Thoracic aorta (tissue), 2 donors: ENCODE measurements at regions not wholly inside any gene's neighbourhood (a gene's known extent, or its start where the extent isn't known, plus 50 kb on each side); places are given as distances from the start of the nearest gene placed in this dataset.

Source experiments
- ATAC-seq: fragments of 150-250 bp; one replicate; pipeline ENCODE4 v1.8.0; 2017; ENCODE audit warnings: low read depth; ENCODE audit not compliant: insufficient number of reproducible peaks, low FRiP score
- DNase-seq: peaks from one replicate; pipeline ENCODE4 v3.0.0-alpha.2; 2020; ENCODE audit warnings: low spot score
- H3K27ac ChIP-seq, 2 donors: fragments of 200-600 bp; sonication (generic); 1 replicate in 1 of 2; 2 replicates in 1 of 2; pipeline ENCODE4 v1.5.1; 2016; ENCODE audit warnings: mild to moderate bottlenecking in 2 of 2, moderate library complexity in 2 of 2
- H3K27me3 ChIP-seq: fragments of 200-600 bp; sonication (generic); replicated peaks from 2 replicates; pipeline ENCODE4 v1.6.0; 2016; ENCODE audit warnings: mild to moderate bottlenecking; ENCODE audit not compliant: insufficient read depth
- H3K36me3 ChIP-seq: fragments of 200-600 bp; sonication (generic); one replicate; pipeline ENCODE4 v1.5.1; 2016
- H3K4me1 ChIP-seq, 2 donors: fragments of 200-600 bp; sonication (generic); 1 replicate in 1 of 2; 2 replicates in 1 of 2; pipeline versions ENCODE4 v1.5.1 to v1.6.0; 2016; ENCODE audit warnings: low read depth in 2 of 2, mild to moderate bottlenecking in 1 of 2; ENCODE audit not compliant: control insufficient read depth in 1 of 2
- H3K4me3 ChIP-seq: fragments of 200-600 bp; sonication (generic); 2 replicates; pipeline ENCODE4 v1.5.1; 2016; ENCODE audit warnings: mild to moderate bottlenecking
- H3K9me3 ChIP-seq: fragments of 200-600 bp; sonication (generic); 2 replicates; pipeline ENCODE4 v1.5.1; 2016
- TF ChIP-seq, protein P1 (sequence below): fragments of 200-600 bp; sonication (generic); IDR thresholded peaks from one replicate; pipeline ENCODE4 v1.5.1; 2019; ENCODE audit warnings: antibody characterized with exemption

DNA sequence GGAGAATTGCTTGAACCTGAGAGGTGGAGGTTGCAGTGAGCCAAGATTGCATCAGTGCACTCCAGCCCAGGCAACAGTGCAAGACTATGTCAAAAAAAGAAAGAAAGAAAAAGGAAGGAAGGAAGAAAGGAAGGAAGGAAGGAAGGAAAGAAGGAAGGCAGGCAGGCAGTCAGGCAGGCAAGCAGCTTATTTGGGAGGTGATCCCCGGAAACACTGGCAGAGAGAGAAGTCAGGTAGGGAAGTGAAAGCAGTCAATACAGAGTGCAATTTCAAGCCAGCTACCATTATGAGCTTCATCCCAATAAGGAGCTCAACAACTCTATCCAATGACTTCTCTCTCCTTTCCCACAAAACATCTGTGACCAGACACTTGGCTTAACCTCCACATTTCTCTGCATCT lies 83.0 kb upstream of the TBC1D3K start:
- DNase-seq (no peak), ATAC-seq (no peak)
- Histone ChIP-seq H3K36me3 (no peaks in the 10 kb centered on the region), H3K4me3 (no peak overlapping the region), H3K27ac (no peak overlapping the region), H3K9me3 (no peaks in the 10 kb centered on the region), H3K27me3 (no peaks in the 10 kb centered on the region), H3K4me1 (no peaks in the 10 kb centered on the region)
- TF ChIP-seq, protein P1, sequence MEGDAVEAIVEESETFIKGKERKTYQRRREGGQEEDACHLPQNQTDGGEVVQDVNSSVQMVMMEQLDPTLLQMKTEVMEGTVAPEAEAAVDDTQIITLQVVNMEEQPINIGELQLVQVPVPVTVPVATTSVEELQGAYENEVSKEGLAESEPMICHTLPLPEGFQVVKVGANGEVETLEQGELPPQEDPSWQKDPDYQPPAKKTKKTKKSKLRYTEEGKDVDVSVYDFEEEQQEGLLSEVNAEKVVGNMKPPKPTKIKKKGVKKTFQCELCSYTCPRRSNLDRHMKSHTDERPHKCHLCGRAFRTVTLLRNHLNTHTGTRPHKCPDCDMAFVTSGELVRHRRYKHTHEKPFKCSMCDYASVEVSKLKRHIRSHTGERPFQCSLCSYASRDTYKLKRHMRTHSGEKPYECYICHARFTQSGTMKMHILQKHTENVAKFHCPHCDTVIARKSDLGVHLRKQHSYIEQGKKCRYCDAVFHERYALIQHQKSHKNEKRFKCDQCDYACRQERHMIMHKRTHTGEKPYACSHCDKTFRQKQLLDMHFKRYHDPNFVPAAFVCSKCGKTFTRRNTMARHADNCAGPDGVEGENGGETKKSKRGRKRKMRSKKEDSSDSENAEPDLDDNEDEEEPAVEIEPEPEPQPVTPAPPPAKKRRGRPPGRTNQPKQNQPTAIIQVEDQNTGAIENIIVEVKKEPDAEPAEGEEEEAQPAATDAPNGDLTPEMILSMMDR, result no peak

DNA sequence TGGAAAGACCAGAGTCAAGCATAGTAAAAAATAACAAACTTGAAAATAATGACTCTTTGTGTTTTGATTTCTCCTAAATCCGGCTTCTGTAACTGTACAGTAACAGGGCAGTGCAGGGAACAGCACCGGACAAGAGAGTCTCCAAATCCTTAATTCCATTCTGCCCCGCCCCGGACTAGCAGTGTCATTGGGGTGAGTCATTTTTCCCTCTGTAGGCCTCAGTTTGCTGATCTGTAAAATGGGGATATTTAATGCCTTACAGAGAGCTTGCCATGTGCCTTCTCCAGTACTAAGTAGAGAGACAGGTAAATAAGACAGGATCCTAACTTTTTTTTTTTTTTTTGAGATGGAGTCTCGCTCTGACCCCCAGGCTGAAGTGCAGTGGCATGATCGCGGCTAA lies 83.6 kb upstream of the TBC1D3K start:
- ATAC-seq (no peak), DNase-seq (no peak)
- H3K4me3 ChIP-seq, result no peak overlapping the region
- no peaks in the 10 kb centered on the region for H3K9me3 ChIP-seq
- no peaks in the 10 kb centered on the region for H3K4me1 ChIP-seq
- no peaks in the 10 kb centered on the region for H3K27me3 ChIP-seq
- TF ChIP-seq, protein P1, result no peak
- no peaks in the 10 kb centered on the region for H3K36me3 ChIP-seq
- H3K27ac ChIP-seq, result no peak overlapping the region

DNA sequence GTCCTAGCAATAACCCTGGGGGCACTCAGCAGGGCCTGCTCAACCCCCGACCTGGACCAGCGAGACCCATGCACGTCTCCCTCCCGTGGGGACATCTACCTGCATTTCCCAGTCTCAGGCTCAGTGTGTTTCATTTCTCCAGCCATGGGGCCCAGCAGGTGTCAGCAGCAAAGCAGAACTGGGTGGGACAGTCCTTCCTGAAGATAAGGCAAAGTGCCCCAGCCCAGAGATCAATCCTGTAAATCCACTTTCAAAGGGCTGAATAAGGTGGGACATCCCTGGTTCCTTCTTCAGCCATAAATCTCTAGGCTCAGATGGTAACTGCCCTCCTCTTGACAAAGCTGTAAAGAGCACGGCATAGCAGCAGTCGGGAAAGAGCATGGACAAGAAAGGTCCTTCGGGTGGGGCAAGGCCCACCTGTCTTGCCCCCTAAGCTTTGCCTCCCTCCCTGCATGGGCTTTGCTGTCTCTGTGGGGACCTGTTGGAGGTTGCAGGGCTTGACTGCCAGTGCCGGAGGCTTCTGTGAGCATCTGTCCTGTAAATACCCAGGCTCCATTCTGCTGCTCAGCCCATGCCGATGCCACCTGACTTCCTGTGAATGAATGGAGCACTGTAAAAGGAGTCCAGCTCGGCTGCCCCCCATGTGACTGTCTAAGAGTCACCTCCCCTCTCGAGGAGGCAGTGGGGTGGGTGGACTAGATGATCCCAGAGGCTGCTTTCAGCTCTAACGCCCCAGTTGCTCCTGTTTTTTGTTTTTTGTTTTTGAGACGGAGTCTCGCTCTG lies 84.8 kb upstream of the TBC1D3K start:
- no peak for DNase-seq
- no peak overlapping the region for H3K4me3 ChIP-seq
- H3K27ac ChIP-seq, result no peak overlapping the region
- TF ChIP-seq, protein P1, result no peak
- no peaks in the 10 kb centered on the region for H3K9me3 ChIP-seq
- ATAC-seq, result no peak
- H3K36me3 ChIP-seq, result no peaks in the 10 kb centered on the region
- H3K4me1 ChIP-seq, result no peaks in the 10 kb centered on the region
- no peaks in the 10 kb centered on the region for H3K27me3 ChIP-seq

DNA sequence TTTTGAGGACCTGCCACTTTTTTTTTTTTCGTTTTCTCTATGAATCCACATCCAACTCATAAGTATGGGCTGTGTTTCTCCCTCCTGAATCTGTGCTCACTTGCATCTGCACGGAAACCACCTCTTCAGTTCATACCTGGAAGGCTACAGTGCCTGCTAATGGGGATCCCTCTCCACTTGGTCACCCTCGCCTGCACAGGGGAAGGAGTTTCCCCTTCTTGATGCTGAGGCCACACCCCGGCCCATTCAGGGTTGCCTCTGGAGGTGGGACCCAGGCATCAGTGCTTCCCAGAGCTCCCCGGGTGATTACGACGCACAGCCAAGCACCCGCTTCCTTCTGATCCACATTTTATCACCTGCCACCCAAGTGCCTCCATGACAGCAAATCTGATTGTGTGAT lies 85.9 kb upstream of the TBC1D3K start:
- H3K4me1 ChIP-seq, result no peaks in the 10 kb centered on the region
- H3K27me3 ChIP-seq, result no peaks in the 10 kb centered on the region
- ATAC-seq, result no peak

DNA sequence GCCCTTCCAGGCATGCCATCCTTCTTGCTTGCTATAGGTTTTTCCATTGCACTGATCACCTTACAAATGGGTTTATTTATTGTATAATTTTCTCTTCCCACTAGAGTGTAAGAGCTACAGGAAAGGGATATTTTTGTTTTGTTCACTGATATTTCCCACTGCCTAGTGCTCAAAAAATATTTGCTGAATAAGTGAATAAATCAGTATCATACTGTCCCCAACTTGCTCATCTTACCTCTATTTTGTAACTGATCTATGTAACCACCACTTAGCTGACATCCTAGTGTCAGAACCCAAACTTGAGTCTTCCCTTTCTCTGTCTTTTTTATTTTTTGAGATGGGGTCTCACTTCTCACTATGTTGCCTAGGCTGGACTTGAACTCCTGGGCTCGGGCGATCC lies 87.6 kb upstream of the TBC1D3K start:
- Histone ChIP-seq H3K4me1 (no peaks in the 10 kb centered on the region), H3K27me3 (no peaks in the 10 kb centered on the region), H3K27ac (no peak overlapping the region), H3K9me3 (no peaks in the 10 kb centered on the region), H3K4me3 (no peak overlapping the region), H3K36me3 (no peaks in the 10 kb centered on the region)
- ATAC-seq (no peak), DNase-seq (no peak)
- TF ChIP-seq, protein P1, result no peak

More for the DNA sequence above, 85.9 kb upstream of the TBC1D3K start:
- TF ChIP-seq, protein P1, result no peak
- DNase-seq, result no peak
- Histone ChIP-seq H3K36me3 (no peaks in the 10 kb centered on the region), H3K9me3 (no peaks in the 10 kb centered on the region), H3K4me3 (no peak overlapping the region), H3K27ac (no peak overlapping the region)
